HepG2 (cell line): ENCODE measurements at regions not wholly inside any gene's neighbourhood (a gene's known extent, or its start where the extent isn't known, plus 50 kb on each side); places are given as distances from the start of the nearest gene placed in this dataset.

Experiments used
- IRF2 ChIP-seq: IDR thresholded peaks from 2 replicates; pipeline ENCODE4 v1.6.1; 2018; ENCODE audit warnings: missing genetic modification reagents, missing compliant biosample characterization
- ZNF747 ChIP-seq: sonication (generic); formaldehyde crosslinking; IDR thresholded peaks from 2 replicates; pipeline ENCODE4 v1.8.1; 2023; ENCODE audit warnings: missing genetic modification reagents, mild to moderate bottlenecking, borderline replicate concordance

GRCh38 chr14:29030970-29031369, 264.4 kb downstream of the FOXG1 start:
- TF ChIP-seq IRF2 (no peak), ZNF747 (CRISPR knock-in tag) (no peak)
